ENCODE measurements at regions not wholly inside any gene's neighbourhood (a gene's known extent, or its start where the extent isn't known, plus 50 kb on each side); places are given as distances from the start of the nearest gene placed in this dataset.

DNA sequence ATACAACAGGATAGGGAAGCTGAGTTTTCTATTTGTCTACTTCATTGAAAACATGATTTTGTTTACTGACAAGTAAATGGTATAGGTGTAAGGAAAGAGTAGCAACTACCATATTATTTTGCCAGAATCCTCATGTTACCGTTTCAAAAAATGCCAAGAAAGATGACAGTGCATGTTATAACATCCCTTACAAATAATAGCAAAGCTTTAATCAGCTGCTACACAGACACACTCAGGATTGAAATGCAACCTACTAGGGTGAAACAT lies 331.5 kb downstream of the CHRM3 start:
- Histone ChIP-seq H3K4me2 (ENCODE audit: insufficient read depth, low read length) (no peak overlapping the region), H3K9ac (ENCODE audit: insufficient read depth in 1 of 2, low read depth in 2 of 2, low read length in 2 of 2) (no peak overlapping the region), H3K27me3 (ENCODE audit: control insufficient read depth in 2 of 2, insufficient read depth in 2 of 2, low read length in 2 of 2) (no peaks in the 10 kb centered on the region), H3K4me1 (replicated peaks in 1 of 2; ENCODE audit: control insufficient read depth in 2 of 2, insufficient read depth in 2 of 2, low read length in 2 of 2) (no peaks in the 10 kb centered on the region), H3K4me3 (no peak overlapping the region), H3K27ac (ENCODE audit: extremely low read depth, low read depth, low read length) (no peak overlapping the region), H4K20me1 (replicated peaks; ENCODE audit: control insufficient read depth, insufficient read depth, low read length) (no peaks in the 10 kb centered on the region), H3K9me1 (ENCODE audit: control insufficient read depth, insufficient read depth, low read length) (no peaks in the 10 kb centered on the region), H2AFZ (ENCODE audit: low read depth, low read length) (no peak overlapping the region), H3K79me2 (ENCODE audit: control insufficient read depth, insufficient read depth, low read length) (no peaks in the 10 kb centered on the region), H3K36me3 (ENCODE audit: control insufficient read depth, insufficient read depth, low read length) (no peaks in the 10 kb centered on the region), H3K9me3 (replicated peaks; ENCODE audit: control insufficient read depth, insufficient read depth, low read depth, low read length) (no peaks in the 10 kb centered on the region; the same call in 1 of the 2 replicates)
- POLR2A ChIA-PET = no interaction called here
- intact Hi-C loops (cut with micrococcal nuclease) (no loop called here), in situ Hi-C loops (cut with MboI) (no loop called here)
- CTCF ChIA-PET (ENCODE audit: low intra/inter-chr PET ratio) = no interaction called here
- no peak for DNase-seq (ENCODE audit: extremely low read depth in 1 of 4, low spot score in 3 of 4)
- no peak for FAIRE-seq
- 6% methylated on average over 1 of the region's 1 CpG for WGBS (ENCODE audit: insufficient coverage, low coverage, missing lambda C conversion rate)
- ATAC-seq = no peak
- TF ChIP-seq ADNP (tag; IDR thresholded peaks at IDR 0.05) (no peak), HNRNPL (IDR thresholded peaks at IDR 0.05; ENCODE audit: low read depth, low read length) (no peak), ZNF57 (CRISPR knock-in tag; IDR thresholded peaks at IDR 0.05) (no peak), HLTF (IDR thresholded peaks at IDR 0.05) (no peak), TBP (optimal IDR thresholded peaks at IDR 0.05; ENCODE audit: low read depth, low read length) (no peak), POLR2G (IDR thresholded peaks at IDR 0.05; ENCODE audit: low read depth, low read length) (no peak), PHF21A (IDR thresholded peaks at IDR 0.05; ENCODE audit: borderline replicate concordance, low read depth) (no peak), SMAD1 (IDR thresholded peaks at IDR 0.05; ENCODE audit: low read depth, low read length, partially characterized antibody) (no peak), CBX5 (IDR thresholded peaks at IDR 0.05; ENCODE audit: borderline replicate concordance, low read depth) (no peak), CREBBP (IDR thresholded peaks at IDR 0.05; ENCODE audit: low read depth, low read length) (no peak)
- TF ChIP-seq, protein P1, sequence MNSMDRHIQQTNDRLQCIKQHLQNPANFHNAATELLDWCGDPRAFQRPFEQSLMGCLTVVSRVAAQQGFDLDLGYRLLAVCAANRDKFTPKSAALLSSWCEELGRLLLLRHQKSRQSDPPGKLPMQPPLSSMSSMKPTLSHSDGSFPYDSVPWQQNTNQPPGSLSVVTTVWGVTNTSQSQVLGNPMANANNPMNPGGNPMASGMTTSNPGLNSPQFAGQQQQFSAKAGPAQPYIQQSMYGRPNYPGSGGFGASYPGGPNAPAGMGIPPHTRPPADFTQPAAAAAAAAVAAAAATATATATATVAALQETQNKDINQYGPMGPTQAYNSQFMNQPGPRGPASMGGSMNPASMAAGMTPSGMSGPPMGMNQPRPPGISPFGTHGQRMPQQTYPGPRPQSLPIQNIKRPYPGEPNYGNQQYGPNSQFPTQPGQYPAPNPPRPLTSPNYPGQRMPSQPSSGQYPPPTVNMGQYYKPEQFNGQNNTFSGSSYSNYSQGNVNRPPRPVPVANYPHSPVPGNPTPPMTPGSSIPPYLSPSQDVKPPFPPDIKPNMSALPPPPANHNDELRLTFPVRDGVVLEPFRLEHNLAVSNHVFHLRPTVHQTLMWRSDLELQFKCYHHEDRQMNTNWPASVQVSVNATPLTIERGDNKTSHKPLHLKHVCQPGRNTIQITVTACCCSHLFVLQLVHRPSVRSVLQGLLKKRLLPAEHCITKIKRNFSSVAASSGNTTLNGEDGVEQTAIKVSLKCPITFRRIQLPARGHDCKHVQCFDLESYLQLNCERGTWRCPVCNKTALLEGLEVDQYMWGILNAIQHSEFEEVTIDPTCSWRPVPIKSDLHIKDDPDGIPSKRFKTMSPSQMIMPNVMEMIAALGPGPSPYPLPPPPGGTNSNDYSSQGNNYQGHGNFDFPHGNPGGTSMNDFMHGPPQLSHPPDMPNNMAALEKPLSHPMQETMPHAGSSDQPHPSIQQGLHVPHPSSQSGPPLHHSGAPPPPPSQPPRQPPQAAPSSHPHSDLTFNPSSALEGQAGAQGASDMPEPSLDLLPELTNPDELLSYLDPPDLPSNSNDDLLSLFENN (IDR thresholded peaks at IDR 0.05; ENCODE audit: low read depth in 2 of 2, low read length in 2 of 2) = no peak
- TF ChIP-seq, protein P2, sequence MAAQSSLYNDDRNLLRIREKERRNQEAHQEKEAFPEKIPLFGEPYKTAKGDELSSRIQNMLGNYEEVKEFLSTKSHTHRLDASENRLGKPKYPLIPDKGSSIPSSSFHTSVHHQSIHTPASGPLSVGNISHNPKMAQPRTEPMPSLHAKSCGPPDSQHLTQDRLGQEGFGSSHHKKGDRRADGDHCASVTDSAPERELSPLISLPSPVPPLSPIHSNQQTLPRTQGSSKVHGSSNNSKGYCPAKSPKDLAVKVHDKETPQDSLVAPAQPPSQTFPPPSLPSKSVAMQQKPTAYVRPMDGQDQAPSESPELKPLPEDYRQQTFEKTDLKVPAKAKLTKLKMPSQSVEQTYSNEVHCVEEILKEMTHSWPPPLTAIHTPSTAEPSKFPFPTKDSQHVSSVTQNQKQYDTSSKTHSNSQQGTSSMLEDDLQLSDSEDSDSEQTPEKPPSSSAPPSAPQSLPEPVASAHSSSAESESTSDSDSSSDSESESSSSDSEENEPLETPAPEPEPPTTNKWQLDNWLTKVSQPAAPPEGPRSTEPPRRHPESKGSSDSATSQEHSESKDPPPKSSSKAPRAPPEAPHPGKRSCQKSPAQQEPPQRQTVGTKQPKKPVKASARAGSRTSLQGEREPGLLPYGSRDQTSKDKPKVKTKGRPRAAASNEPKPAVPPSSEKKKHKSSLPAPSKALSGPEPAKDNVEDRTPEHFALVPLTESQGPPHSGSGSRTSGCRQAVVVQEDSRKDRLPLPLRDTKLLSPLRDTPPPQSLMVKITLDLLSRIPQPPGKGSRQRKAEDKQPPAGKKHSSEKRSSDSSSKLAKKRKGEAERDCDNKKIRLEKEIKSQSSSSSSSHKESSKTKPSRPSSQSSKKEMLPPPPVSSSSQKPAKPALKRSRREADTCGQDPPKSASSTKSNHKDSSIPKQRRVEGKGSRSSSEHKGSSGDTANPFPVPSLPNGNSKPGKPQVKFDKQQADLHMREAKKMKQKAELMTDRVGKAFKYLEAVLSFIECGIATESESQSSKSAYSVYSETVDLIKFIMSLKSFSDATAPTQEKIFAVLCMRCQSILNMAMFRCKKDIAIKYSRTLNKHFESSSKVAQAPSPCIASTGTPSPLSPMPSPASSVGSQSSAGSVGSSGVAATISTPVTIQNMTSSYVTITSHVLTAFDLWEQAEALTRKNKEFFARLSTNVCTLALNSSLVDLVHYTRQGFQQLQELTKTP (IDR thresholded peaks at IDR 0.05; ENCODE audit: low read depth in 1 of 2, partially characterized antibody in 2 of 2) = no peak
- TF ChIP-seq, protein P3, sequence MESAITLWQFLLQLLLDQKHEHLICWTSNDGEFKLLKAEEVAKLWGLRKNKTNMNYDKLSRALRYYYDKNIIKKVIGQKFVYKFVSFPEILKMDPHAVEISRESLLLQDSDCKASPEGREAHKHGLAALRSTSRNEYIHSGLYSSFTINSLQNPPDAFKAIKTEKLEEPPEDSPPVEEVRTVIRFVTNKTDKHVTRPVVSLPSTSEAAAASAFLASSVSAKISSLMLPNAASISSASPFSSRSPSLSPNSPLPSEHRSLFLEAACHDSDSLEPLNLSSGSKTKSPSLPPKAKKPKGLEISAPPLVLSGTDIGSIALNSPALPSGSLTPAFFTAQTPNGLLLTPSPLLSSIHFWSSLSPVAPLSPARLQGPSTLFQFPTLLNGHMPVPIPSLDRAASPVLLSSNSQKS (CRISPR knock-in tag; IDR thresholded peaks at IDR 0.05) = no peak
- TF ChIP-seq, protein P4, sequence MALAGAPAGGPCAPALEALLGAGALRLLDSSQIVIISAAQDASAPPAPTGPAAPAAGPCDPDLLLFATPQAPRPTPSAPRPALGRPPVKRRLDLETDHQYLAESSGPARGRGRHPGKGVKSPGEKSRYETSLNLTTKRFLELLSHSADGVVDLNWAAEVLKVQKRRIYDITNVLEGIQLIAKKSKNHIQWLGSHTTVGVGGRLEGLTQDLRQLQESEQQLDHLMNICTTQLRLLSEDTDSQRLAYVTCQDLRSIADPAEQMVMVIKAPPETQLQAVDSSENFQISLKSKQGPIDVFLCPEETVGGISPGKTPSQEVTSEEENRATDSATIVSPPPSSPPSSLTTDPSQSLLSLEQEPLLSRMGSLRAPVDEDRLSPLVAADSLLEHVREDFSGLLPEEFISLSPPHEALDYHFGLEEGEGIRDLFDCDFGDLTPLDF (CRISPR knock-in tag; IDR thresholded peaks at IDR 0.05) = no peak
- BruUV-seq (replicated peaks) = no TSS peak

All from K562 (cell line).